GM10266 (cell line): ENCODE measurements at regions not wholly inside any gene's neighbourhood (a gene's known extent, or its start where the extent isn't known, plus 50 kb on each side); places are given as distances from the start of the nearest gene placed in this dataset.
"Not testable (repeated sequence)": the region's sequence is repeated elsewhere in the genome, so short reads cannot be mapped to it uniquely, and the experiment has no call there.

Experiments used
- DNase-seq: peaks from one replicate; pipeline ENCODE4 v3.0.0; 2012; ENCODE audit errors: extremely low spot score
- TF ChIP-seq, protein P1 (sequence below): IDR thresholded peaks from 2 replicates; pipeline ENCODE4 v1.5.1; 2012; ENCODE audit warnings: mild to moderate bottlenecking, low read depth; ENCODE audit not compliant: control insufficient read depth, insufficient read depth; ENCODE audit errors: missing control alignments

GRCh38 chr1:206403612-206404307, 66.5 kb upstream of the IKBKE start:
- DNase-seq = not testable (repeated sequence)

DNA sequence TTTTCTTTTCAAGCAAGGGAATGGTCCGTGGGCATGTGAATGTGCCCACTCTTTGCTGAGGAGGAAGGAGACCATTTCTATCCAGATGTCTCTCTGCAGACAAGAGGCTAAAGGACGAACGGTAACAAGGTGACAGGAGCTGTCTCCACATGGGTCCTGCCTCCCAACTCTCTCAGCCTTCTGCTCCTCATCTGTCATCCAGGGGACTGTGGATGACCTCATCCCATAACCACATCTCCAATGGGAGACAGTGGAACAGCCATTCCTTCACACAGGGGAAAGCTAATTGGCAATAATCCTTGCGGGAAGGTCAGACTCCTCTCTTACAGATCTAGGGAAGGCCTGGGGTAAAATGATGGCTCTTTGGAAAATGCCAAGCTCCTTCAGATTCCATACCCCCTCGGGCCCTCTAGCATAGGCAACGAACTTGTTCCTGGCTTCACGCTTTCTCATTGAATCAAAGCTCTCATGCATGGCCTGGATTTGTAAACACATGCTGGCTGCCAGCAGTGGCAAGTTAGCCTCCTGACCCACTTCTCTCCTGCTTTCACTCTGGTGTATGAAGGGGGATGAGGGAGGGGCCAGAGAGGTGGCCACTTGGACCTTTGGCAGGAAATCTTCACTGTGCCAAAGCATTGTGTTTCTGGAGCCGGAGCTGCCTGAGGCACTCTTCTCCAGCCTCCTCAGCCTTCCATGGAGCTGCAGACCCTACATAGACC, 65.8 kb upstream of the IKBKE start:
- not testable (repeated sequence) for DNase-seq

- DNase-seq = not testable (repeated sequence)
Observed at GRCh38 chr1:206405282-206405681, 65.0 kb upstream of the IKBKE start.

DNA sequence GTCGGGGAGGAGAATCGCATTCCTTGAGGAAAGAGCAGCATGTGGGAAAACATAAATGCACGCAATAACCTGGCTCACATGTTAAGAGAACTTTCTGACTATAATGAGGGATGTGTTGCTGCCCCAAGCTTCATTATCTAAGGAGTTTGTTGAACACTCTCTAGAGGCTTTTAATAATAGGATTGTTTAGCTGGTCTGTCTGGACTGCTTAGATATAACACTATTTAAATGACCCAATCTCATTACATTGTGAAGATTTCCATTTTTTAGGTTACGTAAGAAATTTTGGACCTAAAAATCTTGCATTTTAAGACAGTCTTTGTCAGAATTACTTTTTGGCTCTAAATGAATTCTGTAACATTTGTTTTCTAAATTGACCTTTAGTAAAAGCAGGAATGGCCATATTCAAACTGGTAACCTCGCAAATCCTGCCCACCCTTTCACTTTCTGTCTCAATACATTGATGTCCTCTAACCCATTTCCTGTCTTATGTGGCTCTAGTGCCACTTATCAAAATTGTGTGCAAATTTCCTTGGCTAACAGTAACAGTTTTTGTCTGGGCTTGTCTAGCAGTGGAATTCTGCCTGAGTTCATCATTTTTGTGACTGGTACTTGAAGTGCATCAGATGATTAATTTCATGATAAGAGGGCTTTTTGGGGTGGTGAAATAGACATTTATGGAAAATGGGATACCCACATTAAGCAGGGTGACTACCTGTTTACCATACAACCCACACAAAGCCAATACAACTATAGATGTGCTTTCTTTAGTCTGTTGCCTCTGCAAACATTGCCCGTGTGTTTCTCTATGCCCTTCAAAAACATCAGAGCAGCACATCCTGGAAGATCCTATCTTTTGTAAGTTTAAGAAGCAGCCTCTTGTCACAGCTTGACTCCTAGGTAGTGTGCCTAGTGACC, 61.6 kb upstream of the IKBKE start:
- not testable (repeated sequence) for DNase-seq

- TF ChIP-seq, protein P1, sequence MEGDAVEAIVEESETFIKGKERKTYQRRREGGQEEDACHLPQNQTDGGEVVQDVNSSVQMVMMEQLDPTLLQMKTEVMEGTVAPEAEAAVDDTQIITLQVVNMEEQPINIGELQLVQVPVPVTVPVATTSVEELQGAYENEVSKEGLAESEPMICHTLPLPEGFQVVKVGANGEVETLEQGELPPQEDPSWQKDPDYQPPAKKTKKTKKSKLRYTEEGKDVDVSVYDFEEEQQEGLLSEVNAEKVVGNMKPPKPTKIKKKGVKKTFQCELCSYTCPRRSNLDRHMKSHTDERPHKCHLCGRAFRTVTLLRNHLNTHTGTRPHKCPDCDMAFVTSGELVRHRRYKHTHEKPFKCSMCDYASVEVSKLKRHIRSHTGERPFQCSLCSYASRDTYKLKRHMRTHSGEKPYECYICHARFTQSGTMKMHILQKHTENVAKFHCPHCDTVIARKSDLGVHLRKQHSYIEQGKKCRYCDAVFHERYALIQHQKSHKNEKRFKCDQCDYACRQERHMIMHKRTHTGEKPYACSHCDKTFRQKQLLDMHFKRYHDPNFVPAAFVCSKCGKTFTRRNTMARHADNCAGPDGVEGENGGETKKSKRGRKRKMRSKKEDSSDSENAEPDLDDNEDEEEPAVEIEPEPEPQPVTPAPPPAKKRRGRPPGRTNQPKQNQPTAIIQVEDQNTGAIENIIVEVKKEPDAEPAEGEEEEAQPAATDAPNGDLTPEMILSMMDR = no peak
- no peak for DNase-seq
Observed at GRCh38 chr1:206411321-206411720, 59.0 kb upstream of the IKBKE start.

DNA sequence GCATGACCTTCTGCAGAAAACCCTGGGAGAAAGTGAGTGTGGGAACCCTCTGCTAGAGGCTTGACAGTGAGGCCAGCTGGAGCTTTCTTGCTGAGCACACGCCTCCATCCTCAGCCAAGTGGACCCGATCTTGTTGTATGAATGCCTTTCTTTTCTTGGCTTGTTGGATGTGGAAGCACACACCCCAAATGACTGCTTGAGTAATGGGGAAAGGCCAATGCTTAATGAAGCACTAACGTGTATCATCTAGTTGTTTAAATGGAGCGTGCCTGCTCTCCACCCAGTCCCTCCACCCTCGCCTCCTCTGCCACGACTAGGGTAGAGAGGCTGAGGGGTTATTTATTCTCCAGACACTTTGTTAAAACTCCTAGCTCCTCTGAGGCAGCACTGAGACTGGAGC, 54.3 kb upstream of the IKBKE start:
- no peak for DNase-seq
- TF ChIP-seq, protein P1 = no peak

DNA sequence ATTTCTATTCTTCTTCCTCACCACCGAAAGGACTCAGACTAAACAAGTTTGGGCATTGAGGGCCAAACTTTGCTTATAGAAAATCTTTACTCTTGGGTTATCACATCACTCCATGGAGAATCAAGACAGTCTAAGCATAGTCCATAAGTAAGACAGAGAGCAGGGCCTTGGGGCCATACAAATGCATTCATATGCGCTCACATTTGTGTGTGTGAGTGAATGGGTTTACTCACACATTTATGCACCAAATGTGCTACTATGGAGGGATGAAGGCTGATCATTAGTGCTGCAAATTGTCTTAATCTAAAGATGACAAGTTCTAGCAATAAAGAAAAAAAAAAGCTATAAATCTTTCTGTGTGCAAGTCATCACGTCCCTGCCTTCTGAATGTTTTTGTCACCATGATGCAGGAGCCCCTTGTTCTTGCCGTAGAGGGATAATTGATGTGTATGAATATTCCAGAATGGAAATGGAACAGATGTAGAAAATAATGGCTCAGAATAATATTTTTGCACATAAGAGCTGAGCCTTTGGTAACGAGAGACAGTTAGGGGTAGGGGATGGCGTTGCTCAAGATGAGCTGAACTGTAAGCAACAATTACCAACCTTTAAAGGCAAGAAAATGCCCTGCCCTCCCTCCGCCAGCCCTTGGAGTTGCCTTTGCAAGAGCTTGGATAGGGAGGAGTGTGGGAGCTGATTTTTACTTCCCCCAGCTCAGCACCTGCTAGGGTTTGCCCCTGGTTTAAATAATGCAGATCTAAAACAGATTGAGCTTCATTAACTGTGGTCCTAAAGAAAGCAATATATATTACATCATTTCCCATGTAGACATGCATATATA, 52.3 kb upstream of the IKBKE start:
- DNase-seq = peak; percentile 23
- TF ChIP-seq, protein P1 = no peak

DNA sequence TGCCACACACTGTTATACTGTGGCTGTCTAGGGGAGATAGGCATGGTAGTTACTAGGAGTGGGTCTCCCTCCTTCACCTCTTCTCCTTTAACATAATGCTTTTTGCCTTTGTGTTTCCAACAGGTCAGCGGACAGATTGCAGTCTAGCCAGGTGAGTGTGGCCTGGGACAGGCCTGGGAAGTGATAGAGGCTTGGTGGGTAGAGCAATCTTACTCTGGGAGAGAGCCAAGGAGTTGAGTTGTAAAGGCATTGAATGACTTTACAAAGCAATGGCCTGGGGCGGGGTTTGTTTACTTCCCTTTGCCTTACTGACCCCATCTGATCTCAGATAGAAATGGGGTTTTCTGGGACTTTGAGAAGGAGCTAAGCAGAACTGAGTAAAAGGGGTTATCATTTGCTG, 51.0 kb upstream of the IKBKE start:
- no peak for DNase-seq
- TF ChIP-seq, protein P1 = no peak

- TF ChIP-seq, protein P1 = no peak
- DNase-seq = no peak
Observed at GRCh38 chr1:206419783-206420182, 50.5 kb upstream of the IKBKE start.
